ENCODE measurements at regions not wholly inside any gene's neighbourhood (a gene's known extent, or its start where the extent isn't known, plus 50 kb on each side); places are given as distances from the start of the nearest gene placed in this dataset.

- FAIRE-seq = peak; percentile 35
- Histone ChIP-seq H4K20me1 (replicated peaks; ENCODE audit: control insufficient read depth, extremely low read depth, insufficient read depth, low read length) (no peaks in the 10 kb centered on the region), H3K9me1 (replicated peaks; ENCODE audit: control insufficient read depth, extremely low read depth, insufficient read depth, low read length) (no peaks in the 10 kb centered on the region), H3K4me3 (replicated peaks in 1 of 3; ENCODE audit: insufficient read depth in 1 of 3, low read depth in 1 of 3, low read length in 3 of 3) (no peak overlapping the region), H3K27ac (ENCODE audit: insufficient read depth, low read depth, low read length) (no peak overlapping the region), H3K36me3 (ENCODE audit: control insufficient read depth in 2 of 2, extremely low read depth in 1 of 2, insufficient read depth in 2 of 2, low read length in 2 of 2) (no peaks in the 10 kb centered on the region), H3K79me2 (ENCODE audit: control insufficient read depth, insufficient read depth, low read length) (no peaks in the 10 kb centered on the region), H2AFZ (ENCODE audit: low read depth, low read length) (no peak overlapping the region), H3K9ac (replicated peaks; ENCODE audit: extremely low read depth, insufficient read depth, low read length) (no peak overlapping the region), H3K4me2 (ENCODE audit: insufficient read depth, low read length) (no peak overlapping the region), H3K27me3 (ENCODE audit: control insufficient read depth in 2 of 2, insufficient read depth in 2 of 2, low read length in 2 of 2) (no peaks in the 10 kb centered on the region), H3K4me1 (ENCODE audit: control insufficient read depth, extremely low read depth, insufficient read depth, low read length) (no peaks in the 10 kb centered on the region), H3K9me3 (replicated peaks; ENCODE audit: control insufficient read depth, insufficient read depth, low read length) (no peaks in the 10 kb centered on the region)
- no TSS peak for BruUV-seq (replicated peaks)
- peak; percentile 63 to 73 for TF ChIP-seq CTCF (IDR thresholded peaks at IDR 0.05; ENCODE audit: extremely low read depth in 1 of 2, insufficient read depth in 1 of 2, low read depth in 1 of 2, low read length in 2 of 2)
- TF ChIP-seq POLR2A (IDR thresholded peaks at IDR 0.05; ENCODE audit: low read depth, low read length) = no peak
- POLR2A ChIA-PET = no interaction called here
- CTCF ChIA-PET = interaction anchor here (0.6 to 1.1 kb wide), 5 partner anchors 113 to 1068 kb away, joined by 3 to 11 read pairs (median 3); no protein-coding TSS in a partner anchor
- intact Hi-C loops (cut with micrococcal nuclease) (loop anchor here (1.0 kb wide), 1 partner anchor 1063 kb away; no protein-coding TSS in a partner anchor), dilution Hi-C loops (cut with MboI; ENCODE audit: extremely low pct_ligation_motif_present, low sequenced_read_pairs) (no loop called here)
- DNase-seq (ENCODE audit: low read depth, low spot score) = peak; percentile 72
These were observed 787.1 kb upstream of the API5 start for GRCh38 chr11:42524534-42525227.

- POLR2A ChIA-PET = no interaction called here
- no TSS peak for BruUV-seq (replicated peaks)
These were observed 785.4 kb upstream of the API5 start for GRCh38 chr11:42526426-42526825.

More at GRCh38 chr11:42526426-42526825, 785.4 kb upstream of the API5 start:
- no peak overlapping the region for H3K9ac ChIP-seq (replicated peaks; ENCODE audit: extremely low read depth, insufficient read depth, low read length)
- DNase-seq (ENCODE audit: low read depth, low spot score) (no peak), FAIRE-seq (no peak)
- no peaks in the 10 kb centered on the region for H3K9me3 ChIP-seq (replicated peaks; ENCODE audit: control insufficient read depth, insufficient read depth, low read length)
- TF ChIP-seq POLR2A (IDR thresholded peaks at IDR 0.05; ENCODE audit: low read depth, low read length) (no peak), GATA2 (IDR thresholded peaks at IDR 0.05; ENCODE audit: insufficient read depth, insufficient read length, low read depth, low read length) (no peak), MAX (IDR thresholded peaks at IDR 0.05; ENCODE audit: insufficient read depth, insufficient read length) (no peak), JUN (IDR thresholded peaks at IDR 0.05; ENCODE audit: borderline replicate concordance, insufficient read depth, insufficient read length, low read depth) (no peak), FOS (IDR thresholded peaks at IDR 0.05; ENCODE audit: borderline replicate concordance, insufficient read depth, low read length) (no peak)
- dilution Hi-C loops (cut with MboI; ENCODE audit: extremely low pct_ligation_motif_present, low sequenced_read_pairs) (no loop called here), intact Hi-C loops (cut with micrococcal nuclease) (no loop called here)
- no peak overlapping the region for H3K4me3 ChIP-seq (replicated peaks in 1 of 3; ENCODE audit: insufficient read depth in 1 of 3, low read depth in 1 of 3, low read length in 3 of 3)
- H3K4me1 ChIP-seq (ENCODE audit: control insufficient read depth, extremely low read depth, insufficient read depth, low read length) = no peaks in the 10 kb centered on the region
- CTCF ChIA-PET = no interaction called here
- H3K27me3 ChIP-seq (ENCODE audit: control insufficient read depth in 2 of 2, insufficient read depth in 2 of 2, low read length in 2 of 2) = no peaks in the 10 kb centered on the region
- H4K20me1 ChIP-seq (replicated peaks; ENCODE audit: control insufficient read depth, extremely low read depth, insufficient read depth, low read length) = no peaks in the 10 kb centered on the region
- no peak overlapping the region for H3K27ac ChIP-seq (ENCODE audit: insufficient read depth, low read depth, low read length)
- H3K4me2 ChIP-seq (ENCODE audit: insufficient read depth, low read length) = no peak overlapping the region
- no peaks in the 10 kb centered on the region for H3K79me2 ChIP-seq (ENCODE audit: control insufficient read depth, insufficient read depth, low read length)
- no peaks in the 10 kb centered on the region for H3K36me3 ChIP-seq (ENCODE audit: control insufficient read depth in 2 of 2, extremely low read depth in 1 of 2, insufficient read depth in 2 of 2, low read length in 2 of 2)
- no peaks in the 10 kb centered on the region for H3K9me1 ChIP-seq (replicated peaks; ENCODE audit: control insufficient read depth, extremely low read depth, insufficient read depth, low read length)
- H2AFZ ChIP-seq (ENCODE audit: low read depth, low read length) = no peak overlapping the region

Measured in endothelial cell of umbilical vein (primary cell).